ENCODE measurements at regions not wholly inside any gene's neighbourhood (a gene's known extent, or its start where the extent isn't known, plus 50 kb on each side); places are given as distances from the start of the nearest gene placed in this dataset.

DNA sequence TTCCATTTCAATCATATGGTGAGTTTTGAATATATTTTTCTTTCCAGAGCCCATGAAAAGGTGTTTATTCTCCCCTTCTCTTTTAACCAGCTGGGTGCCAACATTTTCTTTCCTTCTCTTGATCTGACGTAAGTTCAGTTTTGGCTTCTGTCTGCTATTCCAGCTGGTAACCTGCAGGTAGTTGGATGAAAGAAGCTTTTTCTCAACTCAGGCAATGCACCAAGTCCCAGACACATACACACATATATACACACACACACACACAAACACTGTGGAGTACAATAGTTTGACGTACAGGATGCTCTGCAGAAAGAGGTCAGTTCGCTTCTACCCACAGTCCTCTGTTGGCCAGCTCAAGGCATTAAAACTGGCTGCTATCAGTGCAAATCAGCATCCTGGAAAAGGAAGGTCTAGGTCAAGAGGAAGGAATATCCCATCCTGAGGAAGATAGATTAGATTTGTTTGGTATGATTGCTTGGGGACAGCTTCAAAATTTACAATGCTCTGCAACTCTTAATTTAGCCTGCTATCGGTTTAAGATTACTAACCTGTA is 214.3 kb upstream of the SEMA6A start:
- no peak for DNase-seq (ENCODE audit: low spot score)
- in situ Hi-C loops (cut with MboI; ENCODE audit: low sequenced_read_pairs, unreplicated experiment) = no loop called here
- TF ChIP-seq CTCF (IDR thresholded peaks at IDR 0.05; ENCODE audit: borderline replicate concordance, control extremely low read depth, extremely low read depth, insufficient read depth, missing control alignments) = no peak

GRCh38 chr5:116787570-116787969 is 212.9 kb upstream of the SEMA6A start:
- DNase-seq (ENCODE audit: low spot score) = no peak
- in situ Hi-C loops (cut with MboI; ENCODE audit: low sequenced_read_pairs, unreplicated experiment) = no loop called here
- TF ChIP-seq CTCF (IDR thresholded peaks at IDR 0.05; ENCODE audit: borderline replicate concordance, control extremely low read depth, extremely low read depth, insufficient read depth, missing control alignments) = no peak

- no peak for DNase-seq (ENCODE audit: low spot score)
- TF ChIP-seq CTCF (IDR thresholded peaks at IDR 0.05; ENCODE audit: borderline replicate concordance, control extremely low read depth, extremely low read depth, insufficient read depth, missing control alignments) = no peak
- in situ Hi-C loops (cut with MboI; ENCODE audit: low sequenced_read_pairs, unreplicated experiment) = no loop called here
Measured at GRCh38 chr5:116785106-116785505, 210.5 kb upstream of the SEMA6A start.

DNA sequence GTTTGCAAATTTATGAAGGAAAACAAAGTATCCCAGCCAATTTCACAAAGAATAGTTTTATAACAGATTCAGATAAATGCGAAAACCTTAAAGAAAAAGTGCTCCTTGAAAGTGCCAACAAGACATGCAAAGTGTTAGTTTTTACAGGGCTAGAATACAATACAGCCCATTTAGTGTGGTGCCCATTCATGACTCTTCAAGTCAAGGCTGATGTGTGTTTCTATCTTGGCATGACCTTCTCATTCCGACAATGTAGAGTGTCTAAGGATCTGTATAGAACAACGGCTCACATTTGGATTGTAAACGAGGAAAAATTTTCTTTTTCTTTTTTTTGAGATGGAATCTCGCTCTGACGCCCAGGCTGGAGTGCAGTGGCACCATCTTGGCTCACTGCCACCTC is 205.2 kb upstream of the SEMA6A start:
- no peak for DNase-seq (ENCODE audit: low spot score)
- in situ Hi-C loops (cut with MboI; ENCODE audit: low sequenced_read_pairs, unreplicated experiment) = no loop called here
- no peak for TF ChIP-seq CTCF (IDR thresholded peaks at IDR 0.05; ENCODE audit: borderline replicate concordance, control extremely low read depth, extremely low read depth, insufficient read depth, missing control alignments)

GRCh38 chr5:116778651-116779280 is 204.1 kb upstream of the SEMA6A start:
- TF ChIP-seq CTCF (IDR thresholded peaks at IDR 0.05; ENCODE audit: borderline replicate concordance, control extremely low read depth, extremely low read depth, insufficient read depth, missing control alignments) = no peak
- DNase-seq (ENCODE audit: low spot score) = no peak
- in situ Hi-C loops (cut with MboI; ENCODE audit: low sequenced_read_pairs, unreplicated experiment) = no loop called here

DNA sequence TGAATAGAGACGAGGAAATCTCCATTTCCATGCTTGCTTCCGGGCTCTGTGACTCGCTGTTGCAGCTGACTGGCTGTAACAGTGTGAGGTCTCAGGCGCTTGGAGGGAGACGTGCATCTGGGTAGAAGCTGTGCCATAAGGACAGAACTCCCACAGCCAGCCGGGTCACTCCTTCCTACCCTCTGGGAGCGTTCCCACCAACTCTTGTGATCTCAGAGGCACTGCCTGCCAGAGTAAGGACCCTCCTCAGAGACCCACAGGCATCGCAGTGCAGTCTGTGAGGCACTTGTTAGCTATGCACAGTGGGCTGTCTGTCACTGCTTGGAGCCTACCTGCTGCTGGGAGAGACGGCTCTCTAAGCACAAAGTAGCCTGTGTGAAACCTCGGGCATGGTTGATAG is 203.4 kb upstream of the SEMA6A start:
- TF ChIP-seq CTCF (IDR thresholded peaks at IDR 0.05; ENCODE audit: borderline replicate concordance, control extremely low read depth, extremely low read depth, insufficient read depth, missing control alignments) = no peak
- DNase-seq (ENCODE audit: low spot score) = peak; percentile 25
- in situ Hi-C loops (cut with MboI; ENCODE audit: low sequenced_read_pairs, unreplicated experiment) = no loop called here
